LNCAP (cell line): ENCODE measurements at regions not wholly inside any gene's neighbourhood (a gene's known extent, or its start where the extent isn't known, plus 50 kb on each side); places are given as distances from the start of the nearest gene placed in this dataset.

Experiments used
- CTCF ChIP-seq: fragments of 450-650 bp; IDR thresholded peaks from 2 replicates; pipeline ENCODE4 v1.5.1; 2017; ENCODE audit warnings: mild to moderate bottlenecking

- TF ChIP-seq CTCF = no peak
These were observed 713.2 kb upstream of the CCDC179 start for GRCh38 chr11:23573429-23573828.

- no peak for TF ChIP-seq CTCF
These were observed 713.9 kb upstream of the CCDC179 start for GRCh38 chr11:23574149-23574548.

- no peak for TF ChIP-seq CTCF
These were observed 717.0 kb upstream of the CCDC179 start for GRCh38 chr11:23577296-23577695.

- no peak for TF ChIP-seq CTCF
These were observed 725.3 kb upstream of the CCDC179 start for GRCh38 chr11:23585416-23586104.

- TF ChIP-seq CTCF = no peak
These were observed 725.9 kb upstream of the CCDC179 start for GRCh38 chr11:23586173-23586572.

- no peak for TF ChIP-seq CTCF
These were observed 730.5 kb upstream of the CCDC179 start for GRCh38 chr11:23590596-23591308.

GRCh38 chr11:23594755-23595154, 734.5 kb upstream of the CCDC179 start:
- TF ChIP-seq CTCF = no peak
